HepG2 (cell line): ENCODE measurements at regions not wholly inside any gene's neighbourhood (a gene's known extent, or its start where the extent isn't known, plus 50 kb on each side); places are given as distances from the start of the nearest gene placed in this dataset.

Source experiments
- ATAC-seq: fragments of 200-7000 bp; cut with Tn5 transposase; 3 replicates; pipeline ENCODE4 v1.9.1; 2020; ENCODE audit warnings: mild to moderate bottlenecking, moderate library complexity
- BruUV-seq: library from RNA; stranded (reverse); fragments of 400-500 nt; replicated peaks from 2 replicates; lab custom pipeline; 2021; lab: Mats Ljungman, UMichigan
- CTCF ChIA-PET: fragments of 300-600 bp; formaldehyde crosslinking; extraction: SDS; loops from one replicate; lab custom pipeline; 2021; ENCODE audit warnings: low total read pairs, inconsistent platforms, low intra/inter-chr PET ratio; lab: Yijun Ruan, JAX
- POLR2A ChIA-PET: fragments of 350-600 bp; sonication (Branson Sonifier 250); formaldehyde crosslinking; loops from one replicate; lab custom pipeline; 2020; ENCODE audit warnings: antibody characterized with exemption, inconsistent platforms; lab: Yijun Ruan, JAX
- DNase-seq: peaks from one replicate; pipeline ENCODE4 v3.0.0-alpha.2; 2015; ENCODE audit warnings: low spot score
- FAIRE-seq: peaks from 3 replicates; lab custom pipeline; 2011; peaks lifted over from hg19 to GRCh38; lab: Jason Lieb, UNC
- H2AFZ ChIP-seq: one replicate; pipeline ENCODE4 v1.6.1; 2011; ENCODE audit warnings: low read length, inconsistent platforms
- H3K27ac ChIP-seq: fragments of 300-600 bp; 3 replicates; pipeline ENCODE4 v1.8.0; 2011; ENCODE audit warnings: mixed run types, mild to moderate bottlenecking, mixed read lengths, low read length, inconsistent platforms; ENCODE audit not compliant: insufficient read depth; ENCODE audit errors: extremely low read length
- H3K27me3 ChIP-seq, 2 experiments: fragments of 200-600 bp in 1 of 2; 2 replicates in 1 of 2; 3 replicates in 1 of 2; pipeline versions ENCODE4 v1.6.0 to v1.8.0; 2011; ENCODE audit warnings: low read length in 2 of 2, mild to moderate bottlenecking in 2 of 2, moderate library complexity in 2 of 2, inconsistent platforms in 1 of 2; ENCODE audit not compliant: insufficient read depth in 2 of 2, control insufficient read depth in 1 of 2
- H3K36me3 ChIP-seq, 2 experiments: fragments of 200-600 bp in 1 of 2; replicated peaks in 1 of 2; 2 replicates in 1 of 2; 3 replicates in 1 of 2; pipeline versions ENCODE4 v1.5.1 to v1.8.0; 2011; ENCODE audit warnings: low read length in 2 of 2, inconsistent platforms in 1 of 2; ENCODE audit not compliant: insufficient read depth in 2 of 2, control insufficient read depth in 1 of 2
- H3K4me1 ChIP-seq: 2 replicates; pipeline ENCODE4 v1.5.1; 2012; ENCODE audit warnings: low read length, inconsistent platforms; ENCODE audit not compliant: insufficient read depth
- H3K4me2 ChIP-seq: 2 replicates; pipeline ENCODE4 v1.6.0; 2011; ENCODE audit warnings: low read depth, low read length, inconsistent platforms
- H3K4me3 ChIP-seq, 3 experiments: fragments of 200-600 bp in 1 of 3; sonication (generic), shearing (Covaris generic) in 1 of 3; replicated peaks in 1 of 3; 2 replicates each; pipeline ENCODE4 v1.5.1; 2011 to 2016; ENCODE audit warnings: low read length in 3 of 3, inconsistent platforms in 2 of 3, low read depth in 2 of 3, mild to moderate bottlenecking in 2 of 3, control low read depth in 1 of 3, mixed read lengths in 1 of 3; ENCODE audit not compliant: insufficient read depth in 1 of 3
- H3K79me2 ChIP-seq: one replicate; pipeline ENCODE4 v1.6.1; 2011; ENCODE audit warnings: low read length, inconsistent platforms; ENCODE audit not compliant: insufficient read depth
- H3K9ac ChIP-seq: 2 replicates; pipeline ENCODE4 v1.6.0; 2011; ENCODE audit warnings: mild to moderate bottlenecking, low read depth, low read length, inconsistent platforms; ENCODE audit not compliant: insufficient read depth
- H3K9me3 ChIP-seq: 2 replicates; pipeline ENCODE4 v1.5.1; 2012; ENCODE audit warnings: mild to moderate bottlenecking, low read length
- H4K20me1 ChIP-seq: 2 replicates; pipeline ENCODE4 v1.6.0; 2011; ENCODE audit warnings: inconsistent platforms, mild to moderate bottlenecking, low read length, moderate library complexity; ENCODE audit not compliant: insufficient read depth
- MNT ChIP-seq: fragments of 450-650 bp; IDR thresholded peaks from 2 replicates; pipeline ENCODE4 v1.6.1; 2016
- MTERF4 ChIP-seq: sonication (generic); formaldehyde crosslinking; IDR thresholded peaks from 2 replicates; pipeline ENCODE4 v1.8.0; 2023; ENCODE audit warnings: mild to moderate bottlenecking, missing genetic modification reagents
- NR0B2 ChIP-seq: sonication (generic); formaldehyde crosslinking; IDR thresholded peaks from 2 replicates; pipeline ENCODE4 v1.4.0; 2020; ENCODE audit warnings: mild to moderate bottlenecking, missing genetic modification reagents
- RAD51 ChIP-seq: fragments of 450-650 bp; IDR thresholded peaks from 2 replicates; pipeline ENCODE4 v1.6.1; 2016; ENCODE audit warnings: borderline replicate concordance
- TEAD3 ChIP-seq: optimal IDR thresholded peaks from 2 replicates; pipeline ENCODE3; 2016; ENCODE audit warnings: borderline replicate concordance
- ZNF234 ChIP-seq: sonication (generic); formaldehyde crosslinking; conservative IDR thresholded peaks from 2 replicates; pipeline ENCODE4 v1.5.1; 2020; ENCODE audit warnings: mild to moderate bottlenecking, missing genetic modification reagents
- WGBS: methylation state at CpG from one replicate; pipeline ENCODE4 v1.1.6; 2017; ENCODE audit warnings: low lambda C conversion rate; 5-methylcytosine and 5-hydroxymethylcytosine counted together
- in situ Hi-C: cut with HindIII; loops from 2 replicates; pipeline ENCODE4 v1.10.0; 2017; ENCODE audit warnings: low pct_unique_long_range_greater_than_20kb; ENCODE audit not compliant: extremely low pct_ligation_motif_present
- intact Hi-C: fragments of 100-400 bp; cut with micrococcal nuclease; formaldehyde crosslinking; loops from one replicate; pipeline ENCODE4 v1.10.0; 2022; ENCODE audit not compliant: unreplicated experiment
- TF ChIP-seq, protein P1 (sequence below), 2 experiments: sonication (generic) in 1 of 2; formaldehyde crosslinking in 1 of 2; IDR thresholded peaks; 2 replicates each; pipeline versions ENCODE4 v1.5.1 to v1.6.1; 2011 to 2020; ENCODE audit warnings: borderline replicate concordance in 1 of 2, low read depth in 1 of 2, low read length in 1 of 2, mild to moderate bottlenecking in 1 of 2, missing genetic modification reagents in 1 of 2, moderate library complexity in 1 of 2

DNA sequence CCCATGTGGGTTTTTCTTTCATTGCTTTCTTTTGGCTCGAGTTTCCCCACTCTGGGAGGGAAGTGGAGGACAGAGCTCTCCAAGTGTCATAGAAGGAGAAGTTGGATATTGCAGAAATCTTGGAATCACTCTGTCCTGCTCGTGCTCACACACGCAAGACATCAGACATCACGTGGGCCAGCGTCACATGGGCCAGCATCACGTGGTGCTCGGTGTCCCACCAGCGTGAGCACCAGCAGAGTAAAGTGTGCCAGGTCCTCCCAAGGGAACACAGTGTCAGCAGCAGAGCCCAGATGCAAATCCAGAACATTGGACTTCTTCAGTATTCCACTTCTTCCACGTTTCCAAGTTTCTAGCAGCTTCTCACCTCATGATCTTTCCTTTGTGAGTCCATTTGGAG, 327.0 kb downstream of the FOXL1 start:
- H3K27ac ChIP-seq: no peak overlapping the region
- H4K20me1 ChIP-seq: no peaks in the 10 kb centered on the region
- H3K36me3 ChIP-seq: no peaks in the 10 kb centered on the region
- H3K9me3 ChIP-seq: no peaks in the 10 kb centered on the region
- ATAC-seq: no peak
- DNase-seq: no peak
- in situ Hi-C loops: no loop called here
- no peak for TF ChIP-seq ZNF234 (CRISPR knock-in tag)
- peak; percentile 48; the same call in 1 of the 2 replicates for TF ChIP-seq RAD51
- TF ChIP-seq, protein P1, sequence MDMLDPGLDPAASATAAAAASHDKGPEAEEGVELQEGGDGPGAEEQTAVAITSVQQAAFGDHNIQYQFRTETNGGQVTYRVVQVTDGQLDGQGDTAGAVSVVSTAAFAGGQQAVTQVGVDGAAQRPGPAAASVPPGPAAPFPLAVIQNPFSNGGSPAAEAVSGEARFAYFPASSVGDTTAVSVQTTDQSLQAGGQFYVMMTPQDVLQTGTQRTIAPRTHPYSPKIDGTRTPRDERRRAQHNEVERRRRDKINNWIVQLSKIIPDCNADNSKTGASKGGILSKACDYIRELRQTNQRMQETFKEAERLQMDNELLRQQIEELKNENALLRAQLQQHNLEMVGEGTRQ (IDR thresholded peaks at IDR 0.05; ENCODE audit: low read depth, low read length): peak; percentile 84
- TF ChIP-seq, protein P1 (CRISPR knock-in tag; IDR thresholded peaks at IDR 0.05; ENCODE audit: borderline replicate concordance): no peak
- no peak for TF ChIP-seq MTERF4
- TF ChIP-seq TEAD3: no peak
- no peak for TF ChIP-seq NR0B2
- TF ChIP-seq MNT: peak; percentile 85
- CTCF ChIA-PET: no interaction called here
- POLR2A ChIA-PET: no interaction called here
- no peak overlapping the region for H2AFZ ChIP-seq
- no peak overlapping the region for H3K9ac ChIP-seq
- FAIRE-seq: no peak
- peaks cover 2 to 42% of the 10 kb centered on the region in 2 experiments; a peak in 4 of 5 replicates for H3K27me3 ChIP-seq
- no TSS peak for BruUV-seq
- no peak overlapping the region for H3K4me3 ChIP-seq
- WGBS: 6% methylated on average over 9 of the region's 9 CpGs
- no peaks in the 10 kb centered on the region for H3K79me2 ChIP-seq
- intact Hi-C loops: no loop called here
- H3K4me1 ChIP-seq: no peaks in the 10 kb centered on the region
- no peak overlapping the region for H3K4me2 ChIP-seq
